ENCODE measurements at regions not wholly inside any gene's neighbourhood (a gene's known extent, or its start where the extent isn't known, plus 50 kb on each side); places are given as distances from the start of the nearest gene placed in this dataset.

DNA sequence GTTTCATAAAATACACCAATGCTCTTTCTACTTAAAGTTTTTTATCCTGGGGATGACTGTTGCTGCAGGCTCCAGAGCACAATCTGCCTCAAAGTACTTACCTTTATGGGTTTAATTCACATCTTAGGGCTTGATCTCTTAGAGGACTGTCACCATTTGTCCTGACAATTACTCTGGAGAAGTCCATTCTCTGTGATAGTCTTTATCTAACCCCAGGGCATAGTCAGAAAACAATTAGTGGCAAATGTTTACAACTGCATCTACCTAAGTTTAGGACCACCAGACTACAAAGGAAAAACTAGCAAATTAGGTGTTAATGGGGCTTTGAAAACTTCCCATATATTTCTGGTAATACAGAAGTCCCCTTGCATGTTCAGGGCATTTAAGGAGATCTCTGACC is 973.5 kb downstream of the JRKL start:
- no peak overlapping the region for H2AFZ ChIP-seq (ENCODE audit: low read depth, low read length, severe bottlenecking)
- TF ChIP-seq CTCF (IDR thresholded peaks at IDR 0.05; ENCODE audit: insufficient read depth, low read length, poor library complexity, severe bottlenecking) (no peak), EZH2phosphoT487 (conservative IDR thresholded peaks at IDR 0.05; ENCODE audit: low read length) (no peak)
- no peaks in the 10 kb centered on the region for H3K79me2 ChIP-seq (ENCODE audit: insufficient read depth, low read length)

GRCh38 chr11:97364047-97364446 is 974.2 kb downstream of the JRKL start:
- no peak overlapping the region for H2AFZ ChIP-seq (ENCODE audit: low read depth, low read length, severe bottlenecking)
- no peaks in the 10 kb centered on the region for H4K20me1 ChIP-seq (ENCODE audit: low read depth, low read length)
- no peaks in the 10 kb centered on the region for H3K36me3 ChIP-seq (ENCODE audit: low read length)
- H3K27ac ChIP-seq (ENCODE audit: low read depth, low read length): no peak overlapping the region
- H3K4me2 ChIP-seq (ENCODE audit: low read depth, low read length, poor library complexity, severe bottlenecking): no peak overlapping the region
- TF ChIP-seq CTCF (IDR thresholded peaks at IDR 0.05; ENCODE audit: insufficient read depth, low read length, poor library complexity, severe bottlenecking) (no peak), EZH2phosphoT487 (conservative IDR thresholded peaks at IDR 0.05; ENCODE audit: low read length) (no peak)
- no peaks in the 10 kb centered on the region for H3K9me2 ChIP-seq (replicated peaks; ENCODE audit: insufficient read depth, low read length)
- H3K9me3 ChIP-seq (ENCODE audit: insufficient read depth, low read length): no peaks in the 10 kb centered on the region
- no peak overlapping the region for H3K9ac ChIP-seq (ENCODE audit: low read length)
- H3K79me2 ChIP-seq (ENCODE audit: insufficient read depth, low read length): no peaks in the 10 kb centered on the region
- no peak overlapping the region for H3K4me3 ChIP-seq (ENCODE audit: insufficient read depth, low read length, poor library complexity, severe bottlenecking)
- no peaks in the 10 kb centered on the region for H3K27me3 ChIP-seq (ENCODE audit: low read length)
- no peaks in the 10 kb centered on the region for H3F3A ChIP-seq (ENCODE audit: insufficient read depth)

More for the DNA sequence above, 973.5 kb downstream of the JRKL start:
- Histone ChIP-seq H3F3A (ENCODE audit: insufficient read depth) (no peaks in the 10 kb centered on the region), H4K20me1 (ENCODE audit: low read depth, low read length) (no peaks in the 10 kb centered on the region), H3K27ac (ENCODE audit: low read depth, low read length) (no peak overlapping the region), H3K9me2 (replicated peaks; ENCODE audit: insufficient read depth, low read length) (no peaks in the 10 kb centered on the region), H3K27me3 (ENCODE audit: low read length) (no peaks in the 10 kb centered on the region), H3K4me2 (ENCODE audit: low read depth, low read length, poor library complexity, severe bottlenecking) (no peak overlapping the region), H3K4me3 (ENCODE audit: insufficient read depth, low read length, poor library complexity, severe bottlenecking) (no peak overlapping the region), H3K36me3 (ENCODE audit: low read length) (no peaks in the 10 kb centered on the region), H3K9me3 (ENCODE audit: insufficient read depth, low read length) (no peaks in the 10 kb centered on the region), H3K9ac (ENCODE audit: low read length) (no peak overlapping the region)

- Histone ChIP-seq H3K36me3 (ENCODE audit: low read length) (no peaks in the 10 kb centered on the region), H3K4me2 (ENCODE audit: low read depth, low read length, poor library complexity, severe bottlenecking) (no peak overlapping the region), H3K27ac (ENCODE audit: low read depth, low read length) (no peak overlapping the region), H3K4me3 (ENCODE audit: insufficient read depth, low read length, poor library complexity, severe bottlenecking) (no peak overlapping the region), H3K79me2 (ENCODE audit: insufficient read depth, low read length) (no peaks in the 10 kb centered on the region), H3K27me3 (ENCODE audit: low read length) (no peaks in the 10 kb centered on the region), H2AFZ (ENCODE audit: low read depth, low read length, severe bottlenecking) (no peak overlapping the region), H3F3A (ENCODE audit: insufficient read depth) (no peaks in the 10 kb centered on the region), H3K9me3 (ENCODE audit: insufficient read depth, low read length) (no peaks in the 10 kb centered on the region), H3K9me2 (replicated peaks; ENCODE audit: insufficient read depth, low read length) (no peaks in the 10 kb centered on the region), H4K20me1 (ENCODE audit: low read depth, low read length) (no peaks in the 10 kb centered on the region), H3K9ac (ENCODE audit: low read length) (no peak overlapping the region)
- TF ChIP-seq EZH2phosphoT487 (conservative IDR thresholded peaks at IDR 0.05; ENCODE audit: low read length): no peak
- no peak for TF ChIP-seq CTCF (IDR thresholded peaks at IDR 0.05; ENCODE audit: insufficient read depth, low read length, poor library complexity, severe bottlenecking)
These were observed 977.7 kb downstream of the JRKL start for GRCh38 chr11:97367406-97368083.
